ENCODE measurements at regions not wholly inside any gene's neighbourhood (a gene's known extent, or its start where the extent isn't known, plus 50 kb on each side); places are given as distances from the start of the nearest gene placed in this dataset.

DNA sequence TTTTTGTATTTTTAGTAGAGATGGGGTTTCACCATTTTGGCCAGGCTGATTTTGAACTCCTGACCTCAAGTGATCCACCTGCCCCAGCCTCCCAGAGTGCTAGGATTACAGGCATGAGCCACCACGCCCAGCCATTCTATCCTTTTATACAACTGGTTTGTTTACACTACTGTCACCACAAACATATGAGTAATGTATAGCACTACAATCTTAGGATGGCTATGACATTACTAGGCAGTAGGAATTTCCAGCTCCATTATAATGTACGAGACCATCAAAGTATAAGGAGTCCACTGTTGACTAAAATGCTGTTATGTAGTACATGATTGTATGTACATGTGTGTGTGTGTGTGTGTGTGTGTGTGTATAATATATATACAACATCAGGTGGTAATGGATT lies 1126.1 kb upstream of the LRRN3 start:
- Histone ChIP-seq H3K9me3 (ENCODE audit: control insufficient read depth in 4 of 4, insufficient read depth in 3 of 4, low read length in 3 of 4) (peaks cover 0 to 1% (median 0%) of the 10 kb centered on the region in 4 donors), H3K27me3 (ENCODE audit: control insufficient read depth in 3 of 3, insufficient read depth in 3 of 3, low read length in 2 of 3) (no peaks in the 10 kb centered on the region), H3K9ac (ENCODE audit: insufficient read depth in 1 of 2, low read length in 2 of 2) (no peak overlapping the region), H3K27ac (ENCODE audit: low read depth in 1 of 2, low read length in 1 of 2) (no peak overlapping the region), H3K4me1 (ENCODE audit: control insufficient read depth in 5 of 5, insufficient read depth in 5 of 5, low read length in 5 of 5) (no peaks in the 10 kb centered on the region), H3K36me3 (ENCODE audit: control insufficient read depth in 4 of 4, insufficient read depth in 4 of 4, low read length in 4 of 4) (no peaks in the 10 kb centered on the region), H3K4me3 (no peak overlapping the region)
- 76 to 92% methylated on average over 2 of the region's 2 CpGs for WGBS, 2 donors
- ATAC-seq (ENCODE audit: insufficient read depth, low FRiP score) (no peak), DNase-seq (no peak)
- TF ChIP-seq, protein P1, sequence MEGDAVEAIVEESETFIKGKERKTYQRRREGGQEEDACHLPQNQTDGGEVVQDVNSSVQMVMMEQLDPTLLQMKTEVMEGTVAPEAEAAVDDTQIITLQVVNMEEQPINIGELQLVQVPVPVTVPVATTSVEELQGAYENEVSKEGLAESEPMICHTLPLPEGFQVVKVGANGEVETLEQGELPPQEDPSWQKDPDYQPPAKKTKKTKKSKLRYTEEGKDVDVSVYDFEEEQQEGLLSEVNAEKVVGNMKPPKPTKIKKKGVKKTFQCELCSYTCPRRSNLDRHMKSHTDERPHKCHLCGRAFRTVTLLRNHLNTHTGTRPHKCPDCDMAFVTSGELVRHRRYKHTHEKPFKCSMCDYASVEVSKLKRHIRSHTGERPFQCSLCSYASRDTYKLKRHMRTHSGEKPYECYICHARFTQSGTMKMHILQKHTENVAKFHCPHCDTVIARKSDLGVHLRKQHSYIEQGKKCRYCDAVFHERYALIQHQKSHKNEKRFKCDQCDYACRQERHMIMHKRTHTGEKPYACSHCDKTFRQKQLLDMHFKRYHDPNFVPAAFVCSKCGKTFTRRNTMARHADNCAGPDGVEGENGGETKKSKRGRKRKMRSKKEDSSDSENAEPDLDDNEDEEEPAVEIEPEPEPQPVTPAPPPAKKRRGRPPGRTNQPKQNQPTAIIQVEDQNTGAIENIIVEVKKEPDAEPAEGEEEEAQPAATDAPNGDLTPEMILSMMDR (IDR thresholded peaks at IDR 0.05; ENCODE audit: control extremely low read depth, extremely low read depth): no peak

GRCh38 chr7:109967406-109967805 lies 1123.5 kb upstream of the LRRN3 start:
- ATAC-seq (ENCODE audit: insufficient read depth, low FRiP score): no peak
- DNase-seq: no peak
- Histone ChIP-seq H3K4me1 (ENCODE audit: control insufficient read depth in 5 of 5, insufficient read depth in 5 of 5, low read length in 5 of 5) (no peaks in the 10 kb centered on the region), H3K27ac (ENCODE audit: low read depth in 1 of 2, low read length in 1 of 2) (no peak overlapping the region), H3K9ac (ENCODE audit: insufficient read depth in 1 of 2, low read length in 2 of 2) (no peak overlapping the region), H3K27me3 (ENCODE audit: control insufficient read depth in 3 of 3, insufficient read depth in 3 of 3, low read length in 2 of 3) (no peaks in the 10 kb centered on the region), H3K36me3 (ENCODE audit: control insufficient read depth in 4 of 4, insufficient read depth in 4 of 4, low read length in 4 of 4) (no peaks in the 10 kb centered on the region), H3K9me3 (ENCODE audit: control insufficient read depth in 4 of 4, insufficient read depth in 3 of 4, low read length in 3 of 4) (no peaks in the 10 kb centered on the region), H3K4me3 (no peak overlapping the region)
- TF ChIP-seq, protein P1 (IDR thresholded peaks at IDR 0.05; ENCODE audit: control extremely low read depth, extremely low read depth): no peak

DNA sequence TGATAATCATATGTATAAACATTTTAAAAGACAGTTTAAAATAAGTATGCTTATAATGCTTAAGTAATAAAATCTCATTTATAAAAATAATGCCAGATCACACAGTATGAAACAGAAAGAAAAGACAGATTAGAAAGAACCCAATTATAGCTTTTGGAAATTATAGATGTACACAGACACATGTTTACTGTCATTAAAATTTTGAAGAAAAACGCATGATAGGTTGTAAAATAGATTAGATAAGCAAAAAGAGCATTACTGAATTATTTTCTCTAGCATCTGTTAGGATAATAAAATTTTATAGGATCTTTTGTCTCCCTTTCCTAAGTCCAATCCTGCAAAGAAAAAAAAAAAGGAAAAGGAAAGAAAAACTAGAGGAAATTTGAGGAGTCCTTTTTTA lies 1107.3 kb upstream of the LRRN3 start:
- no peak overlapping the region for H3K27ac ChIP-seq (ENCODE audit: low read depth in 1 of 2, low read length in 1 of 2)
- DNase-seq (no peak), ATAC-seq (ENCODE audit: insufficient read depth, low FRiP score) (no peak)
- no peaks in the 10 kb centered on the region for H3K27me3 ChIP-seq (ENCODE audit: control insufficient read depth in 3 of 3, insufficient read depth in 3 of 3, low read length in 2 of 3)
- no peak overlapping the region for H3K4me3 ChIP-seq
- TF ChIP-seq, protein P1 (IDR thresholded peaks at IDR 0.05; ENCODE audit: control extremely low read depth, extremely low read depth): no peak
- H3K9ac ChIP-seq (ENCODE audit: insufficient read depth in 1 of 2, low read length in 2 of 2): no peak overlapping the region
- peaks cover 0 to 2% (median 0%) of the 10 kb centered on the region in 4 donors for H3K9me3 ChIP-seq (ENCODE audit: control insufficient read depth in 4 of 4, insufficient read depth in 3 of 4, low read length in 3 of 4)
- WGBS, 2 donors: 57% methylated on average over 1 of the region's 1 CpG
- no peaks in the 10 kb centered on the region for H3K36me3 ChIP-seq (ENCODE audit: control insufficient read depth in 4 of 4, insufficient read depth in 4 of 4, low read length in 4 of 4)
- no peaks in the 10 kb centered on the region for H3K4me1 ChIP-seq (ENCODE audit: control insufficient read depth in 5 of 5, insufficient read depth in 5 of 5, low read length in 5 of 5)

- ATAC-seq (ENCODE audit: insufficient read depth, low FRiP score) (no peak), DNase-seq (no peak)
- 79 to 80% methylated on average over 5 of the region's 5 CpGs for WGBS, 2 donors
- H3K9ac ChIP-seq (ENCODE audit: insufficient read depth in 1 of 2, low read length in 2 of 2): no peak overlapping the region
- no peak overlapping the region for H3K27ac ChIP-seq (ENCODE audit: low read depth in 1 of 2, low read length in 1 of 2)
- TF ChIP-seq, protein P1 (IDR thresholded peaks at IDR 0.05; ENCODE audit: control extremely low read depth, extremely low read depth): no peak
- no peaks in the 10 kb centered on the region for H3K4me1 ChIP-seq (ENCODE audit: control insufficient read depth in 5 of 5, insufficient read depth in 5 of 5, low read length in 5 of 5)
- no peaks in the 10 kb centered on the region for H3K27me3 ChIP-seq (ENCODE audit: control insufficient read depth in 3 of 3, insufficient read depth in 3 of 3, low read length in 2 of 3)
- H3K36me3 ChIP-seq (ENCODE audit: control insufficient read depth in 4 of 4, insufficient read depth in 4 of 4, low read length in 4 of 4): no peaks in the 10 kb centered on the region
- H3K4me3 ChIP-seq: no peak overlapping the region
- peaks cover 0 to 2% (median 0%) of the 10 kb centered on the region in 4 donors for H3K9me3 ChIP-seq (ENCODE audit: control insufficient read depth in 4 of 4, insufficient read depth in 3 of 4, low read length in 3 of 4)
Measured at GRCh38 chr7:109984729-109985128, 1106.2 kb upstream of the LRRN3 start.
